ENCODE measurements at regions not wholly inside any gene's neighbourhood (a gene's known extent, or its start where the extent isn't known, plus 50 kb on each side); places are given as distances from the start of the nearest gene placed in this dataset.

GRCh38 chr1:113192980-113193379, 120.0 kb downstream of the LRIG2 start (continued):
- TF ChIP-seq, protein P1, sequence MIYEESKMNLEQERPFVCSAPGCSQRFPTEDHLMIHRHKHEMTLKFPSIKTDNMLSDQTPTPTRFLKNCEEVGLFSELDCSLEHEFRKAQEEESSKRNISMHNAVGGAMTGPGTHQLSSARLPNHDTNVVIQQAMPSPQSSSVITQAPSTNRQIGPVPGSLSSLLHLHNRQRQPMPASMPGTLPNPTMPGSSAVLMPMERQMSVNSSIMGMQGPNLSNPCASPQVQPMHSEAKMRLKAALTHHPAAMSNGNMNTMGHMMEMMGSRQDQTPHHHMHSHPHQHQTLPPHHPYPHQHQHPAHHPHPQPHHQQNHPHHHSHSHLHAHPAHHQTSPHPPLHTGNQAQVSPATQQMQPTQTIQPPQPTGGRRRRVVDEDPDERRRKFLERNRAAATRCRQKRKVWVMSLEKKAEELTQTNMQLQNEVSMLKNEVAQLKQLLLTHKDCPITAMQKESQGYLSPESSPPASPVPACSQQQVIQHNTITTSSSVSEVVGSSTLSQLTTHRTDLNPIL (CRISPR knock-in tag; IDR thresholded peaks at IDR 0.05; ENCODE audit: low read depth): no peak
- TF ChIP-seq ZFP30 (CRISPR knock-in tag; IDR thresholded peaks at IDR 0.05) (no peak), SNAI2 (CRISPR knock-in tag; IDR thresholded peaks at IDR 0.05) (no peak), CSRNP3 (CRISPR knock-in tag; IDR thresholded peaks at IDR 0.05) (no peak)

GRCh38 chr1:113194846-113195830, 122.1 kb downstream of the LRIG2 start:
- TF ChIP-seq TSHZ2 (CRISPR knock-in tag; IDR thresholded peaks at IDR 0.05) (no peak), ZNF8 (CRISPR knock-in tag; IDR thresholded peaks at IDR 0.05) (no peak), TCF4 (CRISPR knock-in tag; IDR thresholded peaks at IDR 0.05; ENCODE audit: borderline replicate concordance) (no peak), PPARA (CRISPR knock-in tag; IDR thresholded peaks at IDR 0.05; ENCODE audit: borderline replicate concordance) (no peak), OSR1 (CRISPR knock-in tag; IDR thresholded peaks at IDR 0.05) (no peak), GLIS3 (CRISPR knock-in tag; IDR thresholded peaks at IDR 0.05) (no peak)
- ATAC-seq: no peak

GRCh38 chr1:113197719-113198330, 124.8 kb downstream of the LRIG2 start:
- ATAC-seq: no peak
- TF ChIP-seq ZNF70 (CRISPR knock-in tag; IDR thresholded peaks at IDR 0.05): no peak
- no peak for TF ChIP-seq CSDC2 (CRISPR knock-in tag; IDR thresholded peaks at IDR 0.05)
- TF ChIP-seq ARNTL (CRISPR knock-in tag; IDR thresholded peaks at IDR 0.05; ENCODE audit: borderline replicate concordance, low read depth): no peak
- TF ChIP-seq ZFP30 (CRISPR knock-in tag; IDR thresholded peaks at IDR 0.05): no peak
- TF ChIP-seq OSR1 (CRISPR knock-in tag; IDR thresholded peaks at IDR 0.05): no peak
- TF ChIP-seq GLIS3 (CRISPR knock-in tag; IDR thresholded peaks at IDR 0.05): no peak
- no peak for TF ChIP-seq ISL1 (CRISPR knock-in tag; IDR thresholded peaks at IDR 0.05)
- no peak for TF ChIP-seq ZNF565 (CRISPR knock-in tag; conservative IDR thresholded peaks at IDR 0.05; ENCODE audit: low read depth)
- no peak for TF ChIP-seq TCF4 (CRISPR knock-in tag; IDR thresholded peaks at IDR 0.05; ENCODE audit: borderline replicate concordance)
- TF ChIP-seq ESRRG (CRISPR knock-in tag; IDR thresholded peaks at IDR 0.05): no peak
- TF ChIP-seq PATZ1 (CRISPR knock-in tag; IDR thresholded peaks at IDR 0.05; ENCODE audit: borderline replicate concordance): no peak
- TF ChIP-seq, protein P1 (CRISPR knock-in tag; IDR thresholded peaks at IDR 0.05; ENCODE audit: low read depth): no peak
- TF ChIP-seq PPARA (CRISPR knock-in tag; IDR thresholded peaks at IDR 0.05; ENCODE audit: borderline replicate concordance): no peak
- no peak for TF ChIP-seq TOX (CRISPR knock-in tag; IDR thresholded peaks at IDR 0.05; ENCODE audit: borderline replicate concordance)
- TF ChIP-seq ZC3H10 (CRISPR knock-in tag; IDR thresholded peaks at IDR 0.05): no peak

All from SK-N-SH treated with all-trans-retinoic acid at 6 μM for 48 hours (cell line).